ENCODE measurements at regions not wholly inside any gene's neighbourhood (a gene's known extent, or its start where the extent isn't known, plus 50 kb on each side); places are given as distances from the start of the nearest gene placed in this dataset.

- no peak for DNase-seq (ENCODE audit: low spot score)
- TF ChIP-seq CTCF (IDR thresholded peaks at IDR 0.05; ENCODE audit: extremely low read depth, insufficient read depth, missing control alignments): no peak
- in situ Hi-C loops (cut with MboI; ENCODE audit: low pct_unique_long_range_greater_than_20kb, low sequenced_read_pairs, unreplicated experiment): no loop called here
These were observed 68.2 kb upstream of the AHR start for GRCh38 chr7:17230099-17230807.

GRCh38 chr7:17233603-17234002 is 64.8 kb upstream of the AHR start:
- in situ Hi-C loops (cut with MboI; ENCODE audit: low pct_unique_long_range_greater_than_20kb, low sequenced_read_pairs, unreplicated experiment): no loop called here
- no peak for DNase-seq (ENCODE audit: low spot score)
- TF ChIP-seq CTCF (IDR thresholded peaks at IDR 0.05; ENCODE audit: extremely low read depth, insufficient read depth, missing control alignments): no peak

GRCh38 chr7:17234030-17234397 is 64.4 kb upstream of the AHR start:
- no peak for DNase-seq (ENCODE audit: low spot score)
- in situ Hi-C loops (cut with MboI; ENCODE audit: low pct_unique_long_range_greater_than_20kb, low sequenced_read_pairs, unreplicated experiment): no loop called here
- TF ChIP-seq CTCF (IDR thresholded peaks at IDR 0.05; ENCODE audit: extremely low read depth, insufficient read depth, missing control alignments): no peak

- peak; percentile 43 for DNase-seq (ENCODE audit: low spot score)
- in situ Hi-C loops (cut with MboI; ENCODE audit: low pct_unique_long_range_greater_than_20kb, low sequenced_read_pairs, unreplicated experiment): no loop called here
- no peak for TF ChIP-seq CTCF (IDR thresholded peaks at IDR 0.05; ENCODE audit: extremely low read depth, insufficient read depth, missing control alignments)
These were observed 63.9 kb upstream of the AHR start for GRCh38 chr7:17234398-17235031.

GRCh38 chr7:17236171-17236570 is 62.3 kb upstream of the AHR start:
- in situ Hi-C loops (cut with MboI; ENCODE audit: low pct_unique_long_range_greater_than_20kb, low sequenced_read_pairs, unreplicated experiment): no loop called here
- TF ChIP-seq CTCF (IDR thresholded peaks at IDR 0.05; ENCODE audit: extremely low read depth, insufficient read depth, missing control alignments): no peak
- no peak for DNase-seq (ENCODE audit: low spot score)

GRCh38 chr7:17236603-17237002 is 61.8 kb upstream of the AHR start:
- in situ Hi-C loops (cut with MboI; ENCODE audit: low pct_unique_long_range_greater_than_20kb, low sequenced_read_pairs, unreplicated experiment): no loop called here
- no peak for TF ChIP-seq CTCF (IDR thresholded peaks at IDR 0.05; ENCODE audit: extremely low read depth, insufficient read depth, missing control alignments)

More at GRCh38 chr7:17236603-17237002, 61.8 kb upstream of the AHR start:
- no peak for DNase-seq (ENCODE audit: low spot score)

Measured in GM13977 (cell line).